ENCODE measurements at regions not wholly inside any gene's neighbourhood (a gene's known extent, or its start where the extent isn't known, plus 50 kb on each side); places are given as distances from the start of the nearest gene placed in this dataset.

GRCh38 chr2:186064507-186064906 lies 325.9 kb downstream of the FSIP2 start (continued):
- TF ChIP-seq CTCF (IDR thresholded peaks at IDR 0.05; ENCODE audit: low read depth, low read length, missing input control): no peak
- TF ChIP-seq YY1 (IDR thresholded peaks at IDR 0.05): no peak

GRCh38 chr2:186065491-186065890 lies 326.9 kb downstream of the FSIP2 start:
- Histone ChIP-seq H3K27ac (ENCODE audit: low read depth in 1 of 2, low read length in 2 of 2) (no peak overlapping the region), H3K4me3 (ENCODE audit: low read depth in 1 of 3, low read length in 3 of 3) (no peak overlapping the region), H3K36me3 (ENCODE audit: control insufficient read depth in 4 of 4, insufficient read depth in 3 of 4, low read depth in 1 of 4, low read length in 3 of 4) (no peaks in the 10 kb centered on the region), H3K9ac (ENCODE audit: low read depth in 1 of 2, low read length in 2 of 2) (no peak overlapping the region), H3K9me3 (ENCODE audit: control insufficient read depth in 4 of 4, low read length in 3 of 4) (no peaks in the 10 kb centered on the region), H3K4me1 (ENCODE audit: control insufficient read depth in 4 of 4, insufficient read depth in 4 of 4, low read length in 3 of 4) (no peaks in the 10 kb centered on the region), H3K27me3 (ENCODE audit: control insufficient read depth in 4 of 4, insufficient read depth in 4 of 4, low read length in 3 of 4) (no peaks in the 10 kb centered on the region)
- TF ChIP-seq JUND (IDR thresholded peaks at IDR 0.05): no peak
- no peak for TF ChIP-seq HNF4G (IDR thresholded peaks at IDR 0.05)
- no peak for DNase-seq (ENCODE audit: low spot score)

- Histone ChIP-seq H3K9ac (ENCODE audit: low read depth in 1 of 2, low read length in 2 of 2) (no peak overlapping the region), H3K27ac (ENCODE audit: low read depth in 1 of 2, low read length in 2 of 2) (no peak overlapping the region), H3K4me3 (ENCODE audit: low read depth in 1 of 3, low read length in 3 of 3) (no peak overlapping the region), H3K9me3 (ENCODE audit: control insufficient read depth in 4 of 4, low read length in 3 of 4) (no peaks in the 10 kb centered on the region), H3K36me3 (ENCODE audit: control insufficient read depth in 4 of 4, insufficient read depth in 3 of 4, low read depth in 1 of 4, low read length in 3 of 4) (no peaks in the 10 kb centered on the region), H3K4me1 (ENCODE audit: control insufficient read depth in 4 of 4, insufficient read depth in 4 of 4, low read length in 3 of 4) (no peaks in the 10 kb centered on the region), H3K27me3 (ENCODE audit: control insufficient read depth in 4 of 4, insufficient read depth in 4 of 4, low read length in 3 of 4) (no peaks in the 10 kb centered on the region)
- WGBS: 93% methylated on average over 3 of the region's 3 CpGs
- TF ChIP-seq JUND (IDR thresholded peaks at IDR 0.05) (no peak), ZBTB33 (IDR thresholded peaks at IDR 0.05) (no peak), HNF4A (conservative IDR thresholded peaks at IDR 0.05) (no peak), GABPA (IDR thresholded peaks at IDR 0.05 in 1 of 2, conservative IDR thresholded peaks at IDR 0.05 in 1 of 2) (no peak)
- no peak for DNase-seq (ENCODE audit: low spot score)
Observed at GRCh38 chr2:186068139-186068801, 329.7 kb downstream of the FSIP2 start.

- Histone ChIP-seq H3K36me3 (ENCODE audit: control insufficient read depth in 4 of 4, insufficient read depth in 3 of 4, low read depth in 1 of 4, low read length in 3 of 4) (no peaks in the 10 kb centered on the region), H3K4me1 (ENCODE audit: control insufficient read depth in 4 of 4, insufficient read depth in 4 of 4, low read length in 3 of 4) (no peaks in the 10 kb centered on the region), H3K9ac (ENCODE audit: low read depth in 1 of 2, low read length in 2 of 2) (no peak overlapping the region), H3K27ac (ENCODE audit: low read depth in 1 of 2, low read length in 2 of 2) (no peak overlapping the region), H3K4me3 (ENCODE audit: low read depth in 1 of 3, low read length in 3 of 3) (no peak overlapping the region), H3K9me3 (ENCODE audit: control insufficient read depth in 4 of 4, low read length in 3 of 4) (no peaks in the 10 kb centered on the region), H3K27me3 (ENCODE audit: control insufficient read depth in 4 of 4, insufficient read depth in 4 of 4, low read length in 3 of 4) (no peaks in the 10 kb centered on the region)
- 95% methylated on average over 2 of the region's 2 CpGs for WGBS
- DNase-seq (ENCODE audit: low spot score): no peak
- TF ChIP-seq NR2F2 (IDR thresholded peaks at IDR 0.05) (no peak), GABPA (IDR thresholded peaks at IDR 0.05 in 1 of 2, conservative IDR thresholded peaks at IDR 0.05 in 1 of 2) (no peak), CTCF (IDR thresholded peaks at IDR 0.05; ENCODE audit: low read depth, low read length, missing input control) (no peak), SP1 (IDR thresholded peaks at IDR 0.05) (no peak), EGR1 (IDR thresholded peaks at IDR 0.05; ENCODE audit: low read depth in 2 of 2) (no peak), REST (IDR thresholded peaks at IDR 0.05) (no peak), ATF3 (IDR thresholded peaks at IDR 0.05) (no peak), HNF4G (IDR thresholded peaks at IDR 0.05) (no peak), RXRA (IDR thresholded peaks at IDR 0.05) (no peak), TAF1 (conservative IDR thresholded peaks at IDR 0.05) (no peak), MAX (IDR thresholded peaks at IDR 0.05) (no peak)
Observed at GRCh38 chr2:186069676-186070075, 331.1 kb downstream of the FSIP2 start.

Measured in liver (tissue), 8 donors.